HEK293T (cell line): ENCODE measurements at regions not wholly inside any gene's neighbourhood (a gene's known extent, or its start where the extent isn't known, plus 50 kb on each side); places are given as distances from the start of the nearest gene placed in this dataset.

Experiments used
- CTCF ChIA-PET: fragments of 350-600 bp; formaldehyde crosslinking; extraction: SDS; loops from one replicate; lab custom pipeline; 2021; ENCODE audit warnings: antibody characterized with exemption, inconsistent platforms; lab: Yijun Ruan, JAX
- POLR2A ChIA-PET: fragments of 350-600 bp; formaldehyde crosslinking; extraction: SDS; loops from one replicate; lab custom pipeline; 2020; ENCODE audit warnings: antibody characterized with exemption, inconsistent platforms; lab: Yijun Ruan, JAX
- DNase-seq: peaks from one replicate; pipeline ENCODE4 v3.0.0; 2012; ENCODE audit warnings: mixed read lengths; ENCODE audit errors: extremely low spot score
- ARNT ChIP-seq: fragments of 450-650 bp; IDR thresholded peaks from 2 replicates; pipeline ENCODE4 v1.6.1; 2017; ENCODE audit warnings: mild to moderate bottlenecking
- BHLHE40 ChIP-seq: fragments of 450-650 bp; IDR thresholded peaks from 2 replicates; pipeline ENCODE4 v1.6.1; 2016; ENCODE audit warnings: mild to moderate bottlenecking, moderate library complexity, borderline replicate concordance
- CTBP1 ChIP-seq: fragments of 450-650 bp; IDR thresholded peaks from 2 replicates; pipeline ENCODE4 v1.6.1; 2016; ENCODE audit warnings: borderline replicate concordance
- ELF4 ChIP-seq: fragments of 450-650 bp; IDR thresholded peaks from 2 replicates; pipeline ENCODE4 v1.6.1; 2017; ENCODE audit warnings: antibody characterized with exemption
- FOXA1 ChIP-seq: fragments of 450-650 bp; IDR thresholded peaks from 2 replicates; pipeline ENCODE4 v1.6.1; 2016; ENCODE audit warnings: mild to moderate bottlenecking
- FOXK2 ChIP-seq: fragments of 450-650 bp; IDR thresholded peaks from 2 replicates; pipeline ENCODE4 v1.6.1; 2016; ENCODE audit warnings: mild to moderate bottlenecking
- FOXM1 ChIP-seq: fragments of 450-650 bp; IDR thresholded peaks from 2 replicates; pipeline ENCODE4 v1.6.1; 2017; ENCODE audit warnings: mild to moderate bottlenecking, borderline replicate concordance
- HDGF ChIP-seq: fragments of 450-650 bp; IDR thresholded peaks from 2 replicates; pipeline ENCODE4 v1.6.1; 2017; ENCODE audit warnings: antibody characterized with exemption, borderline replicate concordance
- L3MBTL2 ChIP-seq: fragments of 450-650 bp; conservative IDR thresholded peaks from 2 replicates; pipeline ENCODE4 v1.6.1; 2016; ENCODE audit warnings: mild to moderate bottlenecking
- LEF1 ChIP-seq: fragments of 450-650 bp; IDR thresholded peaks from 2 replicates; pipeline ENCODE4 v1.6.1; 2017; ENCODE audit warnings: mild to moderate bottlenecking, borderline replicate concordance
- NFRKB ChIP-seq: fragments of 450-650 bp; IDR thresholded peaks from 2 replicates; pipeline ENCODE4 v1.6.1; 2016; ENCODE audit warnings: mild to moderate bottlenecking, moderate library complexity
- PKNOX1 ChIP-seq: fragments of 450-650 bp; IDR thresholded peaks from 2 replicates; pipeline ENCODE4 v1.6.1; 2016
- SP1 ChIP-seq: fragments of 450-650 bp; IDR thresholded peaks from 2 replicates; pipeline ENCODE4 v1.6.1; 2017
- SUZ12 ChIP-seq: fragments of 450-650 bp; IDR thresholded peaks from 2 replicates; pipeline ENCODE4 v1.6.1; 2016; ENCODE audit warnings: mild to moderate bottlenecking
- TARDBP ChIP-seq: fragments of 450-650 bp; IDR thresholded peaks from 2 replicates; pipeline ENCODE4 v1.6.1; 2016
- ZNF384 ChIP-seq: fragments of 450-650 bp; IDR thresholded peaks from 2 replicates; pipeline ENCODE4 v1.6.1; 2016

- CTCF ChIA-PET: no interaction called here
- no peak for DNase-seq
Measured at GRCh38 chr2:239602290-239603282, 201.8 kb upstream of the HDAC4 start.

GRCh38 chr2:239601880-239602279 is 201.1 kb upstream of the HDAC4 start:
- TF ChIP-seq ELF4 (no peak), L3MBTL2 (no peak), ARNT (no peak), LEF1 (no peak), PKNOX1 (no peak), FOXM1 (no peak), BHLHE40 (no peak), SP1 (no peak), HDGF (no peak)
- DNase-seq: no peak
- CTCF ChIA-PET: no interaction called here
- POLR2A ChIA-PET: no interaction called here

More at GRCh38 chr2:239602290-239603282, 201.8 kb upstream of the HDAC4 start:
- POLR2A ChIA-PET: no interaction called here
- TF ChIP-seq L3MBTL2: no peak
- TF ChIP-seq ARNT: no peak
- no peak for TF ChIP-seq NFRKB
- no peak for TF ChIP-seq ELF4
- TF ChIP-seq SP1: no peak
- no peak for TF ChIP-seq FOXK2
- TF ChIP-seq TARDBP: no peak
- no peak for TF ChIP-seq HDGF
- no peak for TF ChIP-seq FOXM1
- no peak for TF ChIP-seq CTBP1
- TF ChIP-seq ZNF384: no peak
- no peak for TF ChIP-seq BHLHE40
- no peak for TF ChIP-seq FOXA1

- CTCF ChIA-PET: no interaction called here
- TF ChIP-seq ELF4 (no peak), ARNT (no peak), HDGF (no peak), TARDBP (no peak), BHLHE40 (no peak), FOXM1 (no peak), SP1 (no peak), ZNF384 (no peak), SUZ12 (no peak)
- POLR2A ChIA-PET: no interaction called here
- DNase-seq: no peak
Measured at GRCh38 chr2:239601201-239601851, 200.5 kb upstream of the HDAC4 start.

- ChIA-PET POLR2A (no interaction called here), CTCF (no interaction called here)
- DNase-seq: no peak
- TF ChIP-seq SP1: no peak
- no peak for TF ChIP-seq BHLHE40
- no peak for TF ChIP-seq LEF1
- no peak for TF ChIP-seq ARNT
- TF ChIP-seq FOXK2: no peak
- TF ChIP-seq FOXA1: no peak
- no peak for TF ChIP-seq ZNF384
Measured at GRCh38 chr2:239600650-239601049, 199.8 kb upstream of the HDAC4 start.

- ChIA-PET CTCF (no interaction called here), POLR2A (no interaction called here)
- TF ChIP-seq ARNT (no peak), LEF1 (no peak), ZNF384 (no peak), SUZ12 (no peak), BHLHE40 (no peak), CTBP1 (no peak), HDGF (no peak), FOXM1 (no peak), L3MBTL2 (no peak), FOXA1 (no peak), ELF4 (no peak), NFRKB (no peak), FOXK2 (no peak), PKNOX1 (no peak), TARDBP (no peak), SP1 (no peak)
- DNase-seq: no peak
Measured at GRCh38 chr2:239600001-239600593, 199.3 kb upstream of the HDAC4 start.

- TF ChIP-seq FOXM1 (no peak), HDGF (no peak), L3MBTL2 (no peak), NFRKB (no peak), SP1 (no peak)
- no peak for DNase-seq
- ChIA-PET CTCF (no interaction called here), POLR2A (no interaction called here)
Measured at GRCh38 chr2:239599299-239599698, 198.5 kb upstream of the HDAC4 start.
